ENCODE measurements at regions not wholly inside any gene's neighbourhood (a gene's known extent, or its start where the extent isn't known, plus 50 kb on each side); places are given as distances from the start of the nearest gene placed in this dataset.
"Not testable (repeated sequence)": the region's sequence is repeated elsewhere in the genome, so short reads cannot be mapped to it uniquely, and the experiment has no call there.

DNA sequence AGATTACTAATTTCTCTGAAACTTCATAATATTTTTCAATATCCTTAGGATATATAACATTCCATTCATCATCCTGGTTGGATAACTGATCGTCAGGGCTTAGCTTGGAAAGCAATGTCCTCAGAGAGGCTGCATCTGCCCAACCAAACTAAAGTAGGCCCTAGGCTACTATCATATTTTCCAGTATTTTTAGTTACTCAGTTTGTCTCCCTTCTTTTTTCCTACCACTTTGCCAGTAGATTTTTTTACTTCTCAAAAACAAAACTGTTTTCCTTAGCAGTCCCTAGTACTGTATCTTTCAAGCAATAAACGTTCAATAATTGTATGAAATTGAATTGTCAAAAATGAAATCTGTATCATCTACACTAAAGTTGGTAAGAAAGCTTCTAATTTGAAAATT lies 452.0 kb downstream of the TFEC start:
- DNase-seq (ENCODE audit: low spot score): no peak
- TF ChIP-seq, protein P1, sequence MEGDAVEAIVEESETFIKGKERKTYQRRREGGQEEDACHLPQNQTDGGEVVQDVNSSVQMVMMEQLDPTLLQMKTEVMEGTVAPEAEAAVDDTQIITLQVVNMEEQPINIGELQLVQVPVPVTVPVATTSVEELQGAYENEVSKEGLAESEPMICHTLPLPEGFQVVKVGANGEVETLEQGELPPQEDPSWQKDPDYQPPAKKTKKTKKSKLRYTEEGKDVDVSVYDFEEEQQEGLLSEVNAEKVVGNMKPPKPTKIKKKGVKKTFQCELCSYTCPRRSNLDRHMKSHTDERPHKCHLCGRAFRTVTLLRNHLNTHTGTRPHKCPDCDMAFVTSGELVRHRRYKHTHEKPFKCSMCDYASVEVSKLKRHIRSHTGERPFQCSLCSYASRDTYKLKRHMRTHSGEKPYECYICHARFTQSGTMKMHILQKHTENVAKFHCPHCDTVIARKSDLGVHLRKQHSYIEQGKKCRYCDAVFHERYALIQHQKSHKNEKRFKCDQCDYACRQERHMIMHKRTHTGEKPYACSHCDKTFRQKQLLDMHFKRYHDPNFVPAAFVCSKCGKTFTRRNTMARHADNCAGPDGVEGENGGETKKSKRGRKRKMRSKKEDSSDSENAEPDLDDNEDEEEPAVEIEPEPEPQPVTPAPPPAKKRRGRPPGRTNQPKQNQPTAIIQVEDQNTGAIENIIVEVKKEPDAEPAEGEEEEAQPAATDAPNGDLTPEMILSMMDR (IDR thresholded peaks at IDR 0.05; ENCODE audit: extremely low read depth, insufficient read depth, missing control alignments): no peak
- in situ Hi-C loops (cut with MboI; ENCODE audit: low pct_unique_long_range_greater_than_20kb, low sequenced_read_pairs, unreplicated experiment): no loop called here

DNA sequence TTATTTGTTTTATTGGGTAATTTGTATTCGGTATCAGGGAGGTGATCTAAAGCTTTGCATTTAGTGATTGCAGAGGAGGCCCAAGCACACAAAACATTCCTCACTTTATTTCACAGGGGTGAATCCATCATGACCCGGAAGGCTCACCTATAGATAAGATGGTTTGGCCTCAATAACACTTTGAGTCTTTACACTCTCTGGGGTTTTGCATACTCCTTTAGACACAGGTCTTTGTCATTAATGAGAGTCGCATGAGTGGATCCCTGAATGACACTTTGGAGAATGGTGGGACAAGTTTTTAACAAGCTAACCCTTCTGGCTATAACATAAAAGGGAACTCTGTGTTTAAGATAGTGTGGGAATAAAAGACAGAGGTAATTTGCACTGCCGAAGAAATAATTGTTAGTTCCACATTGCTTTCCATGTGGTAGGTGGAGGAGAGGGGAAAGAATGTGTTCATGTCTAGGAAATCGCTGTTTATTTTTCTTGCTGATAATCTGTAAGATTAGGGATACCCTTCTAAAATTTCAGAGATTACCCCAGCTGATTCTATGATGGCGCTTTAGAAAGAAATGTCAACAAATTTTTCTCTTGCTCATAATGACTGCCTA lies 455.8 kb downstream of the TFEC start:
- DNase-seq (ENCODE audit: low spot score): no peak
- TF ChIP-seq, protein P1 (IDR thresholded peaks at IDR 0.05; ENCODE audit: extremely low read depth, insufficient read depth, missing control alignments): no peak
- in situ Hi-C loops (cut with MboI; ENCODE audit: low pct_unique_long_range_greater_than_20kb, low sequenced_read_pairs, unreplicated experiment): no loop called here

DNA sequence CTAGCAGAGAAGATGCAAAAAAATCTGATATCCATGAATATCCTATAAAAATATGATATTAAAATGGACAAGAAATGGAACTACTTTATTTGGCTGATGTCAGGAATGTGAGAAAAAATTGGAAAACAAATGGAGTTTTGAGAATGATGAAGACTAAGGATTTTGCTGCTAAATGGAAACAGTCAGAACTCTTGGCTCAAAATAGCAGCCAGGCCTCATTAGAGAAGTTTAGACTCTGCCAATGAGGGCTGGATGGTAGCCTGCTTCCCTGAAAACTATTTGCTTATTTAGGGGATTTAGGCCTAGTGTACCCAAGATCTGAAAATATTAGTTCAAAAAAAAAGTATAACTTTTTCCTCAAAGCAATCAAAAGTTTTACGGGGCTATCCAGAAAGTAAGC lies 458.5 kb downstream of the TFEC start:
- TF ChIP-seq, protein P1 (IDR thresholded peaks at IDR 0.05; ENCODE audit: extremely low read depth, insufficient read depth, missing control alignments): no peak
- no peak for DNase-seq (ENCODE audit: low spot score)
- in situ Hi-C loops (cut with MboI; ENCODE audit: low pct_unique_long_range_greater_than_20kb, low sequenced_read_pairs, unreplicated experiment): no loop called here

DNA sequence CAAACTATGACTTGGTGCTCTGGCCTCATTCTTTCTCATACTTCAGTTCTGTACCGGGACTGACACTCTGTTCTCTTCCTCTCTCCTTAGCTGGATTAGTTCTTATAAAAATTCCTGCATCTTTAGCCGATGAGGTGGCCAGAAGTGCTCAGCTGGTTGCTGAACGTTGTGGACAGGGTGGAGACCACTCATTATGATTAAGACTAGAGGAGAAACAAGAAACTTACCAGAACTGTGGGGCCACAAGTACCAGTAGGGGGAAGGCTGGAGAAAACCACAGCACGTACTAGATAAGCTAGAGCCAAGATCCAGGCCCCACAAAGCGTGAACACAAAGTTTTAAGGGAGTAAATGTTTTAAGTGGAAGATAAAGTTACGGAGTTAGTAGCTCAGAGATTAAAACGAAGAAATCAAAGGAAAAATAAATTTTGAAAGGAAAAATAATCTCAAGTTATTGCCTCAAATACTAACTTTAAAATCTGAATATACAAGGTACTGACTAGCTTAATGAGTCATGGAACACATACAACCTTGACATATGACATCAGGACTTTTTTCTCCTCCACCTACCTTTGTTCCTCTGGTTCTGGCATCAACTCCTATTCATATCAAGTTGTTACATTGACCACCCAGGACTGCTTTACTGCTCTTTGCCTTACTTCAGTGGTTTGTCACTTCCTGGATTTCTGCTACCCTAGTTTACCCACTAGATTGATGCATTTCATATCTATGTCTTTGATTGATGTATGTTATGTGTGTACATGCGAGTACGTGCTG lies 469.0 kb downstream of the TFEC start:
- DNase-seq (ENCODE audit: low spot score): no peak
- in situ Hi-C loops (cut with MboI; ENCODE audit: low pct_unique_long_range_greater_than_20kb, low sequenced_read_pairs, unreplicated experiment): no loop called here
- TF ChIP-seq, protein P1 (IDR thresholded peaks at IDR 0.05; ENCODE audit: extremely low read depth, insufficient read depth, missing control alignments): no peak

DNA sequence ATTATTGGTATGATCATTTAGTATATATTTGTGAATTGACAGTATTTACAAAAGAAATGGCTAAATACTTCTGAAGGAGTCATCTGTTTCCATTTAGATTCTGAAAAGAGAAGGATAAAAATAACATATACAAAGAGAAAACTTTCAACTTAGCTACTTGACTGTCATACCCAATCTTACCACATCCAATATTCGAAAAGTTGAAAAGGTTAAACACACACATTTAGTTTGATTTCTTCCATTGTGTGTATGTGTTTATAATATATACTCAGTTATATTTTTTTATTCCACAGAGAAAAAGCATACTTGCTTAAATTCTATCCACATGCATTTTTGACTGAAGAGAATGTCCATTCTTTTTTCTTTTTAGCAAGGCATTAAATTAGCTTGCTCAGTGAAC lies 470.7 kb downstream of the TFEC start:
- no peak for DNase-seq (ENCODE audit: low spot score)
- TF ChIP-seq, protein P1 (IDR thresholded peaks at IDR 0.05; ENCODE audit: extremely low read depth, insufficient read depth, missing control alignments): no peak
- in situ Hi-C loops (cut with MboI; ENCODE audit: low pct_unique_long_range_greater_than_20kb, low sequenced_read_pairs, unreplicated experiment): no loop called here

DNA sequence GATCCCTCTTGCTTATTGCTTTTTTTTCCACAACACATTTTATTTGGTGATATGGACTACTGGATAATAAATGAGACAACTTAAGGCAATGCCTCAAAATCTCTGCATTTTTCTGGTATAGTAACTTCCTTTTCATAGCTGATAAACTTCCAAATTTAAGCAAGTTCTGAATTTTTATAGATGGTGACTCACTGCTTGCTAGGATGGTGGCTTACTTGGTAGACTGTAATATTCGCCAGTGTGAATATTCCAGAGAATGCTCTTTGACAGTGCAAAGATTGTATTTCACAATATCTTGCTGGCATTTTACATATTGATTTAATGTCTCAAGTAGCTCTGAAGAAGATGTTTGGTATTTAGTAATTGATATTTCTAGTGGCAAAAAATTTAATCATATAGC lies 472.4 kb downstream of the TFEC start:
- DNase-seq (ENCODE audit: low spot score): no peak
- in situ Hi-C loops (cut with MboI; ENCODE audit: low pct_unique_long_range_greater_than_20kb, low sequenced_read_pairs, unreplicated experiment): no loop called here
- TF ChIP-seq, protein P1 (IDR thresholded peaks at IDR 0.05; ENCODE audit: extremely low read depth, insufficient read depth, missing control alignments): no peak

DNA sequence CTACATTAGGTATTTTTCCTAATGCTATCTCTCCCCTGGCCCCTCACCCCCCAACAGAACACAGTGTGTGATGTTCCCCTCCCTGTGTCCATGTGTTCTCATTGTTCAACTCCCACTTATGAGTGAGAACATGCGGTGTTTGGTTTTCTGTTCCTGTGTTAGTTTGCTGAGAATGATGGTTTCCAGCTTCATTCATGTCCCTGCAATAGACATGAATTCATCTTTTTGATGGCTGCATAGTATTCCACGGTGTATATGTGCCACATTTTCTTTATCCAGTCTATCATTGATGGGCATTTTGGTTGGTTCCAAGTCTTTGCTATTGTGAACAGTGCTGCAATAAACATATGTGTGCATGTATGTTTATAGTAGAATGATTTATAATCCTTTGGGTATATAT lies 473.3 kb downstream of the TFEC start:
- in situ Hi-C loops (cut with MboI; ENCODE audit: low pct_unique_long_range_greater_than_20kb, low sequenced_read_pairs, unreplicated experiment): not testable (repeated sequence)

More for the DNA sequence above, 473.3 kb downstream of the TFEC start:
- DNase-seq (ENCODE audit: low spot score): not testable (repeated sequence)

Measured in GM13977 (cell line).